ENCODE measurements at regions not wholly inside any gene's neighbourhood (a gene's known extent, or its start where the extent isn't known, plus 50 kb on each side); places are given as distances from the start of the nearest gene placed in this dataset.
"Not testable (repeated sequence)": the region's sequence is repeated elsewhere in the genome, so short reads cannot be mapped to it uniquely, and the experiment has no call there.

DNA sequence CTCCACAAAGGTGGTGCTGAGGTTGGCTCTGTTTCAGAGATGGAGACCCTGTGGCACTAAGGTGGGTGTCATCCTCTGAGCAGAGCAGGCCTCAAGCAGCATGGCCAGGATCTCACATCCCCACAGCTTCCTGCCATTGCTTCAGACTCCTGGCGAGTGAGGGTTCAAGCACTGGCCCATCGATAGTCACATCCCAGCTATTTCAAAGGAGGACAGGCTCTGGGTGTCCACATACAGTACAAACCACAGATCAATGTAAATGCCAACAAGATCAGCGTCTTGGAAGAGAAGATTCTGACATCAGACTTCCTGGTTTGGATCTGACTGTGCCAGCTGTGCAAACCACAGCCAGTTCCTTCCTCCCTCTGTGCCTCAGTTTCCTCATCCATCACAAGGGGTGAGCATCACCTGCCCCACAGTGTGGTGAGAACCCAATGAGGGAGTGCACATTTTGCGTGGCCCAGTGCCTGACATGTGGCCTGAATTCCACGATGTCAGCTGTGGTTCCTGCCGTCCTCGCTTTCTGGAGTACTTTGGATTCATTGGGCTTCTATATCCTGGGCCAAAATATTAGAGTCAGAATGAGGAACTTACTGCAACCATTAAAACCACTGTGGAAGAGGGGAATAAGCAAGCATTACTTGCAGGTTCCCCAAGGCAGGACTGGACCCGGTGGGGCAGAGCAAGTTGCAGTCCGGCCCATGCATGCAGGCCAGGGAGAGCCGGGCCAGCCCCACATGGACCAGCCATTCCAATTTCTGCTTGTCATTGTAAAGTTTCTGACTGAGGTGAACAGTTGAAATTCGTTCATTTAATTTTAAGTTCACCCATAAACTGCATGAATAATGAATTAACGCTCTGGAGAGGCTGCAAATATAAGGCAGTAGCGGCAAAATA, 236.0 kb downstream of the TTLL2 start:
- in situ Hi-C loops (cut with HindIII; ENCODE audit: low pct_unique_long_range_greater_than_20kb, low sequenced_read_pairs): no loop called here
- no peak for DNase-seq (ENCODE audit: low read depth, low spot score)

DNA sequence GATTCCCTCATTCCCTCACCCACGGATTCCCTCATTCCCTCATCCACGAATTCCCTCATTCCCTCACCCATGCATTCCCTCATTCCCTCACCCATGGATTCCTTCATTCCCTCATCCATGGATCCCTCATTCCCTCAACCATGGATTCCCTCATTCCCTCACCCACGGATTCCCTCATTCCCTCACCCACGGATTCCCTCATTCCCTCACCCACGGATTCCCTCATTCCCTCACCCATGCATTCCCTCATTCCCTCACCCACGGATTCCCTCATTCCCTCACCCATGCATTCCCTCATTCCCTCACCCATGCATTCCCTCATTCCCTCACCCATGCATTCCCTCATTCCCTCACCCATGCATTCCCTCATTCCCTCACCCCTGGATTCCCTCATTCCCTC, 238.0 kb downstream of the TTLL2 start:
- in situ Hi-C loops (cut with HindIII; ENCODE audit: low pct_unique_long_range_greater_than_20kb, low sequenced_read_pairs); DNase-seq (ENCODE audit: low read depth, low spot score): not testable (repeated sequence)

DNA sequence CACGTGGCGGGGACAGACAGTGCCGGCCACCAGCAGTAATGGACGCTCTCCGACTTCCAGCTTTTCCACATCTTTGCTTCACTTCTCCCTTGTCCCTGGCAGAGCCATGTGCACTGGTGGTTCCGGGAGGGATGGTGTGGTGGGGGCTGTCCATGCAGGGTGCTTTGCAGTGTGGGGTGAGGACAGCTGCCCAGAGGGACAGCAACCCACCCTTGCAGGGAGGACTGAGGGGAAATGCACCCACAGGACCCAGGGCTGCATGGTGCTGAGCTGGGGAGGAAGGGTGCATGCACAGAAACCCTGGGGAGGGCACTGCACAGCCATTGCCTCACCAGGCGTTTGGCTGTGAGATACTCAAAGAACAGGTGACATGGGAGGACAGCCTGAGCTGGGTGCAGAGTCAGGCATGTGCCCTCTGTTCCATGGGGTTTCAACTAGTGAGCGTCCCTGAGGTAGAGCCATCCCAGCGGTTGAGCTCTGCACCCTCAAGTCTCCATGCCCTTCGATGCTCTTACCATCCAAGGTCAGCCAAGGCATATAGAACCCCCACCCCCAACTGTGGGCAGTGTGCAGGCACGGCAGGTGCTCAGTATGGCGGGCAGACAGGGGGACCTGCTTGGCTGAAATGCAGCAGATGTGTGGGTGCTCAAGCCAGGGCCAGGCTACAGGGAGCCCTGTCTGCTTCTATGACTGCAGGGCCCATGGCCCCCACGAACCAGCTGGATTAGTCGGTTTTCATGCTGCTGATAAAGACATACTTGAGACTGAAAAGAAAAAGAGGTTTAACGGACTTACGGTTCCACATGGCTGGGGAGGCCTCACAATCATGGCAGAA, 239.7 kb downstream of the TTLL2 start:
- DNase-seq (ENCODE audit: low read depth, low spot score): no peak
- in situ Hi-C loops (cut with HindIII; ENCODE audit: low pct_unique_long_range_greater_than_20kb, low sequenced_read_pairs): no loop called here

DNA sequence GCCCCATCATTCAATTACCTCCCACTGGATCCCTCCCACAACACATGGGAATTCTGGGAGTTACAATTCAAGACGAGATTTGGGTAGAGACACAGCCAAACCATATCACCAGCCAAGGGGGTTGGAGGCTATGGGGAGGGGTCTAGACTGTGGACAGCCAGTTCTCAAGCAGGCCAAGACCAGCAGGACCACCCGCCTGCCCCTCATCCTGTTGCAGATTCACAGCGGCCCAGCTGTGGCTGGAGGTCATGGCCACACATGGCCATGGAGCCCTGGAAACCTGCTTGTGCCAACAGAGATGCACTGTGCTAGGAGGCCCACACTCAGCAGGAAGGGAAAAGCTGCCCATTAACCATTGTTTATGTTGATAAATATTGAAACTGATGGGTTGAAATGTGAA, 240.5 kb downstream of the TTLL2 start:
- no peak for DNase-seq (ENCODE audit: low read depth, low spot score)
- in situ Hi-C loops (cut with HindIII; ENCODE audit: low pct_unique_long_range_greater_than_20kb, low sequenced_read_pairs): no loop called here

DNA sequence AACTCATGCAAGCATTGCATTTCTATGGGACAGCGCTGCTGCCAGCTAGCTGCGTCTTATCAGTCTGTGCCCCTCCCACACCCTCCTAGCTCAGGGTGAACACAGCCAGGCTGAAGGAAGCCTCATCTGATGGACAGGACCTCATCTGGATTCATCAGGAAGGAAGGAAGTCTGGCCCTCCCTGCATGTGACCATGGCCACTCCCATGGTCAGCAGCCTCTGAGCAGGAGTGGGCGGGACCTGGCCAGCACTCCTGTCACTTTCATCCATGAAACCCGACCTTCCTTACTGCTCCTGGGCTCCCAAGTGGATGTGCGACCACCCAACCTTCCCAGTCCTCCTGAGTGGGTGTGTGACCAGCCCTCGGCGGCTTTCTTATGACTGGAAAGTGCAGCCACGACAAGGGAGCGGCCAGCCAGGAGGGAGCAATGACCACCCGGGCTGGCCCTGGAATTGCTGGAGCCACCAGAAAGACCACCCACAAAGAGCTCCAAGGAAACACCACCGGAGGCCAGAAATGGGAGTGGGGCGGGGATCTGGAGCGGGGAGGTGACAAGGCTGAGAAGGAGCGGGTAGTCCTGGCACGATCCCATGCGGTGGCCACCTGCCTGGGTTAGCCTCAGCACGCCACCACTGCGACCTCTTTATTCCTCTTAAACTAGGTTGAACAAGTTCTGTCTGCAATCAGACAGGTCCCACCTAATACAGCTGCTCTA, 241.2 kb downstream of the TTLL2 start:
- in situ Hi-C loops (cut with HindIII; ENCODE audit: low pct_unique_long_range_greater_than_20kb, low sequenced_read_pairs): no loop called here
- peak; percentile 45 for DNase-seq (ENCODE audit: low read depth, low spot score)

DNA sequence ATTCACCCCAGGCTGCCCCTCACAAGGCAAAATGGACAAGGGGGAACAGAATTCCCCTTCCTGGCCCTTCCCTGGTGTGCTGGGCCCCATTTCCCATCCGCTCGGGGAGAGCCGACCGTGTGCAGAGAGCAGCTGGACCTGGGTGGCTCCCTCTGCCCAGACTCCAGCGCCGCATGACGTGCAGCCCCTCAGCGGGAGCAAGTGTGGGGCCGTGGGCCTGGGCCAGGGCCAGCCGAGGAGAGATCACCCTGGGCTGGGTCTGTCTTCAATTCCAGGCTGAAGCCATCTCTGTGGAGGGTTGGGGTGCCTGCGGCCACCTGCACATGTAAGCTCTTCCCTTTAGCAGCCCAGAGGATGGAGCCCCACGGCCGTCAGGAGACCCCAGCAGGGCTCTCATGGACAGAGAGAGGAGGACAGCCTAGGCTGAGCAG, 241.8 kb downstream of the TTLL2 start:
- DNase-seq (ENCODE audit: low read depth, low spot score): no peak
- in situ Hi-C loops (cut with HindIII; ENCODE audit: low pct_unique_long_range_greater_than_20kb, low sequenced_read_pairs): no loop called here

DNA sequence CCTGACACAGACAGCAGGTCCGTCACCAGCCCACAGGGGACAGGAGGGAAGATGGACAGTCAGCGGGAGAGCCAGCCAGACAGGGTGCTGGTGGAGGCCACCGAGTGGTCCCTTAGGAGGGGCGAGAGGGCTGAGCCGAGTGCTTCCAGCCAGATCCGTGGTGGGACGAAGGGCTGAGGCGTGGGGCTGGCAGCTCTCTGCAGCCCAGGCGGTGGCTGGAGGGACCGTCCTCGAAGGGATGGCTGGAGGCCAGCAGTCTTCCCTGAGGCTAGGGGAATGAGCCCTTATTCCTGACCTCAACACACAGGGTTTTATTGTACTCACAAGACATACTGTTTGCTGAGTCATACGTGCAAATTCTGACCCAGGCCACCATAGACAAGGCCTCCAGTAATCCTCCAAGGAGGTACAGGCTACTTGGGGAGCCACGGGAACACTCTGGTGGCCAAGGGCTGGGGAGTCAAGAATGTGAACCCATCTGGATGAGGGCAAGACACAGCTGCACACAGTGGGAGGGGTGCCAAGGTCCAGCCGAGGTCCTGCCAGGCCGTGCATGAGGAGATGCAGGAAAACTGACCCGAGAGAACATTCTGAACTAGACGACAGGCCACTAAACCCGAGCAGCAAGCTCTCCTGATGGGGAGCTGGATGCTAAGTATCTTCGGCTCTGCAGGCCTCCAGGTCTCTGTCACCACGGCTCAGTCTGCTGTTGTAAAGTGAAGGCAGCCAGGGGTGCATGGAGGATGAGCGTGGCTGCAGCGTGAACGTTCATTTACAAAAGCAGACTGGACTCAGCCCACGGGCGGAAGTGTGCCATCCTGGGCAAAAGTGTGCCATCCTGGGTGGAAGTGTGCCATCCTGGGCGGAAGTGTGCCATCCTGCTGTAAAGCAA, 242.5 kb downstream of the TTLL2 start:
- in situ Hi-C loops (cut with HindIII; ENCODE audit: low pct_unique_long_range_greater_than_20kb, low sequenced_read_pairs): no loop called here
- peak; percentile 78 for DNase-seq (ENCODE audit: low read depth, low spot score)

DNA sequence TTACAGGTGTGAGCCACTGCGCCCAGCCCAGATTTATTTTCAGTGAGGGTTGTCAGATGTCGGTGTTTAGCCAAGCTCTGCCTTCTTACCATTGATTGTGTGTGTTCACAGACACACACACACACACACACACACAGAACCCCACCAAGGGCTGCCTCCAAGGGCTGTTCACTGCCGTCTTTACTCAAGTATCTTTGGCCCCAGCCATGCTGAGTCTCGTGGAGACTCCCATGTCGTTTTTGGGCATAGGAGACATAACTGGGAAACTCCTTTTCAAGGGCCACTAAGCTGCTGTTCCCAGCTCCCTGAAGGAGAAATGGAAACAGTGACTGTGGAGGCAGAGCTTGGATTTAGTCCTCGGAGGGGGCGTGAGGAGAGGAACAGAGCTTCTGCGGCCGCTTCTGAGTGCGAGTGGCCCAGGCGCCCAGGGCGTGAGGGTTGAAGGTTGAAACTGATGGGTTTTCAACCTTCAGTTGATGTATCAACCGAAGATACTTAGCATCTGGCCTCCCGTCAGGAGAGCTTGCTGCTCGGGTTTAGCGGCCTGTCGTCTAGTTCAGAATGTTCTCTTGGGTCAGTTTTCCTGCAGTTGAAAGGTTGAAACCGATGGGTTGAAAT, 243.6 kb downstream of the TTLL2 start:
- no peak for DNase-seq (ENCODE audit: low read depth, low spot score)
- in situ Hi-C loops (cut with HindIII; ENCODE audit: low pct_unique_long_range_greater_than_20kb, low sequenced_read_pairs): no loop called here

DNA sequence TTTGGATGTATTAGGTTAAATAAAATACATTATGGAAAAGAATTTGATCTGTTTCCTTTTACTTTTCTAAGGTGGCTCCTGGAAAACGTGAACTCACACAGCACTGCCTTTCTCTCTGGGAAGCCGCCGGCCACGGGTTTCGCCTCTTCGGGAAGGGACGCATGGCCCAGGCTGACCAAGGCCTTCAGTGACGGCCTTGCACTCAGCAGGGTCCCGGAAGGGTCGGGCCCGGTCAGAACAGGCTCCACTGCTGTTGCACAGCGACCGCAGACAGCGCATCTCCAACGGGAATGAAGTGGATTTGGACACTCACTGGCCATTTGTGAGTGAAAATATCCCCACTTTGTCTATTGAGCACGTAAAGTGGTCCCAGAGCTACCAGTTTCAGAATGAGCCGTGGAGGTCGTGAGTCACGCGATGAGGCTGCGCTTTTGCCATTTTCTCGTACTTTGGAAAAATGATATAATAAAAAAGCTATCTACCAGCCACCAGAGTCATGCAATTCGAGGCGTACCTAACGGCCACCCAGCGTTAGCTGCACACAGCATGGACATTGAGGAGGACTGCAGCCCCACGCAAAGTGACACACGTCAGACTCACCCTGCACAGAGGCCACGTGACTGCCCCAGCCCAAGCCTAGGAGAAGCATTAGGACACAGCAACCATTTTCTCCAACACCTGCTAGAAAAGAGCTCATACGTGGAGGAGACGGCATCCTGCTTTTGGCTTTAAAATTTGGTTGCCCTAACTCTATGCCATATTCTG, 244.3 kb downstream of the TTLL2 start:
- in situ Hi-C loops (cut with HindIII; ENCODE audit: low pct_unique_long_range_greater_than_20kb, low sequenced_read_pairs): no loop called here
- no peak for DNase-seq (ENCODE audit: low read depth, low spot score)

DNA sequence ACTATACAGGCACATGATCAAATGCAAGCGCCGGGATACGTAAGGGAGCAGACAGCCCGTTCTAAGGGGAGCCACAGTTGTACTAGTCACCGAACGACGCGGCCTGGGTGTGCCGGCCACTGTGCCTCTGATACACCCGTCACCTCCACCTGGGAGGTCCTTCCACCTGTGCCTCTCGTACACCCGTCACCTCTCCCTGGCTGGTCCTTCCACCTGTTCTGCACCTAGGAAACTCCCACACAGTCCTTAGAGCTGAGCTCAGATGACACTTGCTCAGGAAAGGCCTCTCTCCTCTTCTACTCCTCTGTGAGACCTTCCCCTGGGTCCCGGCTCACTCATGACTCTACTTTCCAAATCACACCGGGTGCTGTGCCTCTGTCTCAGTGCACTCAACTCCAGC, 245.0 kb downstream of the TTLL2 start:
- no peak for DNase-seq (ENCODE audit: low read depth, low spot score)
- in situ Hi-C loops (cut with HindIII; ENCODE audit: low pct_unique_long_range_greater_than_20kb, low sequenced_read_pairs): no loop called here

DNA sequence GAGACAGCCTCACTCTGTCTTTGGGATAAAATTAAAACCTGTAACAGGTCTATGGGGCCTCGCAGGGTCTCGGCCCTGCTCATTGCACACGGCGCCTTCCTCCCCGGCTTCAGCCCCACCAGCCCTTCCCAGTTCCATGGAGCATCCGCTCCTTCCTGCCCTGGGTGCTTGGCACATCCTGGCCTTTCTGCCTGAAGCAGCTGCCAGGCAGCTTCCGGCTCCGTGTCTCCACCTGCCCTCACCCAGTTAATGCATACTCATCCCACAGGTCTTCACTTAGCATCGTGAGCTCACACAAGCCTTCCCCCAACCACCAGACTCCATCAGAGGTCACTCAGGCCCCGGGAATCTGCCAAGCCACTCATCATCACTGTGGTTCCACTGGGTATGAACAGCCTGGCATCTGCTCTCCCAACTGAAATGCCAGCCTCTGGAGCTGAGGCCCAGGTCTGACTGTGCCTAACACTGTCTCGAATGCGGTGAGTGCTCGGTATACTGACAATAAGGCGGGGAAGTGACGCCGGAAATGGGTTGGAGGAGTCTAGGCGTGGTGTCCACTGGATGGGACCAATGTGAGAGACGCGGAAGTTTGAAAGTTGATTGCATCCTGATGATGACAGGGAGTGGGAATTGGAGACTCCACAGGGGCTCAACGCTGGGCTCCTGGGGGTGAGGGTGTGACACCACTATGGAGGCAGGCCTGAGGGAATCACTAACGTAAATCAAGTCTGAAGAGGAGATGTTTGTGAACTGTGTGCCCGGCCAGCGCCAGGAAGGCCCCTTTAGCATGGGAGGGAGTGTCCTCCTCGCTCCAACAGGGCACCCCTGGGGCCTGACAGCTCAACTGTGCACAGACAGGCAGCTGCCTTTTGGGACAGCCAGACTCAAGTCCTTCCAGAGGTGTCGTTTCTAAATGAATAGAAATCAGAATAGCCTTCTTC, 245.8 kb downstream of the TTLL2 start:
- in situ Hi-C loops (cut with HindIII; ENCODE audit: low pct_unique_long_range_greater_than_20kb, low sequenced_read_pairs): no loop called here
- DNase-seq (ENCODE audit: low read depth, low spot score): no peak

DNA sequence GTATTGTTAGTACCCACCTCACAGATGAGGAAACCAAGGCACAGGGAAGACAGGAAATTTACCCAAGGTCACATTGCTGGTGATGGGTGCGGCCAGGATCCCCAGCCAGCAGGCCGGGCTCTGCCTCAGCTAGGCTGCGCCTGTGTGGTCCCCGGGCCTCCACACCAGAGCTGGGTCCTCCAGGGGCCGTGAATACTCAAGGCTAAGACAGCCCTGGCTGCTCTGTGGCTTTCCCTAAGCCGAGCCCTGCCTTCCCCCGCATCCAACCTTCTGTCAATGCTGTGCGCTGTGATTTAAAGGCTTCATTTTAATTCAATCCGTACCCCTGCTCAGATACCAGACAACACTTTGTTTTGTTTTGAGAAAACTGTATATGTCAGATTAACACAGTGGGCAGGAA, 246.7 kb downstream of the TTLL2 start:
- no peak for DNase-seq (ENCODE audit: low read depth, low spot score)
- in situ Hi-C loops (cut with HindIII; ENCODE audit: low pct_unique_long_range_greater_than_20kb, low sequenced_read_pairs): no loop called here

DNA sequence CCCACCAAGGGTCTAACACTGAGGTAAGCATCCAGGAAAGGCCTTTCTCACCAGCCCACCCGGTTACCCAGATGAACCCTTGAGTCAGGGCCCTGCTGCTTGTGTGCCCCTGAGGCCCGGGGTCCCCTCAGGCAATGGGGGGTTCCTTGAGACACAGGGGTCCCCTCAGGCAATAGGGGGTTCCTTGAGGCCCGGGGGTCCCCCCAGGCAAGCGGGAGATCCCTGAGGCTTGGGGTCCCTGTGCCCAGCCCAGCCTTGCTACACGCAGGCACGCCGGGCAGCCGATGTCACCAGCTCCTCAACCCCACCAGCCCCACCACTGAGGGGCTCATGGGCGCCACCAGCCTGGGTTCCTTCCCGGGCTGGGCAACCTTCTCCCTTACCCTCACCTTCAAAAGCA, 247.2 kb downstream of the TTLL2 start:
- no peak for DNase-seq (ENCODE audit: low read depth, low spot score)
- in situ Hi-C loops (cut with HindIII; ENCODE audit: low pct_unique_long_range_greater_than_20kb, low sequenced_read_pairs): no loop called here

DNA sequence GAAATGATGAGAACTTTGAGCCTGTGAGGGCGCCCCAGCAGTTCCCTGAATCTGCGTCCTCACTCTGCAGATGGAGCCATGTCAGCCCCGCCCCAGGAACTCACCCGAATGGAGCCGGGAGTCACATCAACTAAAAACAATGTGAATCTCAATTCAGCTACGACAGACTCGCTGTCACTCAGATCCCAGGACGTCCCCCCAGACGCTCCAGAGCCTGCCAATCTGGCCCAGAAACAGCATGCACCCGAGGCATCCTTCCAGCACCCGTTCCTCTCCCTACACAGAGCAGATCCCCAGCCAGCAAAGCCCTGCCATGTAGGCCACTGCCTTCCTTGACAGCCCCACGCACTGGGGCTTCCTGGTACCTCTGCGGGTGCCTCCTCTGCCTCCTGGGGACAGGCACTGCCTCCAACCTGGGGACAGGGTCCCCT, 248.0 kb downstream of the TTLL2 start:
- in situ Hi-C loops (cut with HindIII; ENCODE audit: low pct_unique_long_range_greater_than_20kb, low sequenced_read_pairs): no loop called here
- no peak for DNase-seq (ENCODE audit: low read depth, low spot score)

DNA sequence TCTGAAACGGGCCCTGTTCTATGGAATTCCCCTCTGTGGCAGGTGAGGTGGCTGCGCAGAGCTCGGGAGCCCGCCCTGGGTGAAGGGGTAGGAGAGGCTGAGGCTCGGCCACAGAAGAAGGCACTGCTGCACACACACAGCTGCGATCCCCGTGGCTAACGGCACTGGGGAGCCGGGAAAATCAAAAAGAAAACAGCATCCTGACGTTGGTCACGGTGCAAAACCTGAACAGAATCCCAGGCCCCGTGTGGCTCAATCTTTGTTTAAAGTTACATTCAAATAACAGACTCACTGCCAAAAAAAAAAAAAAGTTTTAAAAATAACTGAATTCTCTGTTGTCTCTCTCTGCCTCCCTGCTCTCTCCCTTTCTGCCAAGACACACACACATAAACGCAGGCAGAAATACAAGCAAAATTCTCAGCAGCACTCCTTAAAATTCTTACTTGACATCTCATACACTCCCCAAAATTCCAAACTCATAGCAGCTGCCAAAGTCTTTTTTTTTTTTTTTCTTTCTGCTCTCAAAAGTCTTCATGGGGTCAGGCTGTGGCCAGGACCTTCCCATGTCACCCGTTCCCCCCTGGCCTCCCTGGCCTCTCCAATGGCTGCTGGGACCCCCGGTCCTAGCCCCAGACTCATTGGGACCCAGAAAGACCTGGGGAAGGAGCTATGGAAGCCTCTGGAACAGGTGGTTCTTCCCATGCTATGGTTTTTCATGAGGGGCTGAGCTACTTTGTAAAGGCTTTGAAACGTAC, 248.8 kb downstream of the TTLL2 start:
- in situ Hi-C loops (cut with HindIII; ENCODE audit: low pct_unique_long_range_greater_than_20kb, low sequenced_read_pairs): no loop called here
- DNase-seq (ENCODE audit: low read depth, low spot score): no peak

Data from SK-MEL-5 (cell line).